Osteocyte (in vitro differentiated cells): ENCODE measurements at regions not wholly inside any gene's neighbourhood (a gene's known extent, or its start where the extent isn't known, plus 50 kb on each side); places are given as distances from the start of the nearest gene placed in this dataset.

Experiments
- DNase-seq: peaks from one replicate; pipeline ENCODE4 v3.0.0; 2021; ENCODE audit warnings: mixed read lengths; ENCODE audit not compliant: unreplicated experiment; ENCODE audit errors: extremely low spot score
- H3K27ac Mint-ChIP-seq: one replicate; pipeline ENCODE4 v1.8.0; 2021; ENCODE audit warnings: mild to moderate bottlenecking, mixed read lengths; ENCODE audit not compliant: unreplicated experiment
- H3K27me3 Mint-ChIP-seq: one replicate; pipeline ENCODE4 v1.8.0; 2021; ENCODE audit warnings: mixed read lengths; ENCODE audit not compliant: unreplicated experiment
- H3K36me3 Mint-ChIP-seq: one replicate; pipeline ENCODE4 v1.8.0; 2021; ENCODE audit warnings: mixed read lengths; ENCODE audit not compliant: unreplicated experiment
- H3K4me1 Mint-ChIP-seq: one replicate; pipeline ENCODE4 v1.8.0; 2021; ENCODE audit warnings: mixed read lengths; ENCODE audit not compliant: unreplicated experiment
- H3K4me3 Mint-ChIP-seq: one replicate; pipeline ENCODE4 v1.8.0; 2021; ENCODE audit warnings: mild to moderate bottlenecking, moderate library complexity, mixed read lengths; ENCODE audit not compliant: unreplicated experiment
- H3K9me3 Mint-ChIP-seq: one replicate; pipeline ENCODE4 v1.8.0; 2021; ENCODE audit warnings: mixed read lengths; ENCODE audit not compliant: unreplicated experiment
- CTCF ChIP-seq: fragments of 200-600 bp; sonication (generic); IDR thresholded peaks from 2 replicates; pipeline ENCODE4 v1.5.0; 2021; ENCODE audit warnings: antibody characterized with exemption, mild to moderate bottlenecking, moderate library complexity

- no peak for DNase-seq
- H3K27ac Mint-ChIP-seq: no peak overlapping the region
- no peak for TF ChIP-seq CTCF
- H3K9me3 Mint-ChIP-seq: no peaks in the 10 kb centered on the region
- H3K27me3 Mint-ChIP-seq: no peaks in the 10 kb centered on the region
- H3K4me1 Mint-ChIP-seq: peaks cover 11% of the 10 kb centered on the region
- H3K4me3 Mint-ChIP-seq: no peak overlapping the region
- H3K36me3 Mint-ChIP-seq: no peaks in the 10 kb centered on the region
Measured at GRCh38 chr5:143662020-143662419, 149.9 kb upstream of the HMHB1 start.

- Mint-ChIP-seq H3K27me3 (no peaks in the 10 kb centered on the region), H3K4me1 (peaks cover 11% of the 10 kb centered on the region), H3K9me3 (no peaks in the 10 kb centered on the region), H3K27ac (no peak overlapping the region), H3K36me3 (no peaks in the 10 kb centered on the region), H3K4me3 (no peak overlapping the region)
- no peak for DNase-seq
- TF ChIP-seq CTCF: no peak
Measured at GRCh38 chr5:143660625-143661024, 151.3 kb upstream of the HMHB1 start.

GRCh38 chr5:143659599-143660238, 152.2 kb upstream of the HMHB1 start:
- no peak for TF ChIP-seq CTCF

DNA sequence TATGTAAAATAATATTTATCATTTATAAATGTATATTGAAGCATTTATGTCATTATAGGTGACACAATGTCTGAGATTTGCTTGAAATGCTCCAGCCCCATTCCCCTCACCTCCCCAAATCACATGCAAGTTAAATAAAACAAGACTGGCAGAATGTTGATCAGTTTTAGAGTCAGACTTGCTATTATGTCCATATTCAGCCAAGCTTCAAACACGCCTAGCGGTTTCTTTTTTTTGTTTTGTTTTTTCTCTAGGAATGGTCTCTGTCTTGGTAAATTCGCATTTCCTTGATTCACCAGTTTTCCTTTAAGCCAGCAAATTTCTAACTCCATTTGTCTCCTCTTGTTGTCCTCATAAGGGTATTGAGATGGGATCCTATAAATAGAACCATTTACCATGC, 153.0 kb upstream of the HMHB1 start:
- Mint-ChIP-seq H3K36me3 (no peaks in the 10 kb centered on the region), H3K27me3 (no peaks in the 10 kb centered on the region)

More at GRCh38 chr5:143659599-143660238, 152.2 kb upstream of the HMHB1 start:
- Mint-ChIP-seq H3K36me3 (no peaks in the 10 kb centered on the region), H3K9me3 (no peaks in the 10 kb centered on the region), H3K27ac (no peak overlapping the region), H3K27me3 (no peaks in the 10 kb centered on the region), H3K4me1 (peaks cover 11% of the 10 kb centered on the region), H3K4me3 (no peak overlapping the region)
- DNase-seq: no peak

More for the DNA sequence above, 153.0 kb upstream of the HMHB1 start:
- no peak for DNase-seq
- Mint-ChIP-seq H3K27ac (no peak overlapping the region), H3K4me1 (peaks cover 10% of the 10 kb centered on the region), H3K9me3 (no peaks in the 10 kb centered on the region), H3K4me3 (no peak overlapping the region)
- TF ChIP-seq CTCF: no peak
